Endometrium (tissue), 2 donors: ENCODE measurements at regions not wholly inside any gene's neighbourhood (a gene's known extent, or its start where the extent isn't known, plus 50 kb on each side); places are given as distances from the start of the nearest gene placed in this dataset.

ENCODE experiments used
- FAIRE-seq: peaks from 2 replicates; lab custom pipeline; 2012; peaks lifted over from hg19 to GRCh38; lab: Jason Lieb, UNC
- donor health status: control.
- donor health status: control.

DNA sequence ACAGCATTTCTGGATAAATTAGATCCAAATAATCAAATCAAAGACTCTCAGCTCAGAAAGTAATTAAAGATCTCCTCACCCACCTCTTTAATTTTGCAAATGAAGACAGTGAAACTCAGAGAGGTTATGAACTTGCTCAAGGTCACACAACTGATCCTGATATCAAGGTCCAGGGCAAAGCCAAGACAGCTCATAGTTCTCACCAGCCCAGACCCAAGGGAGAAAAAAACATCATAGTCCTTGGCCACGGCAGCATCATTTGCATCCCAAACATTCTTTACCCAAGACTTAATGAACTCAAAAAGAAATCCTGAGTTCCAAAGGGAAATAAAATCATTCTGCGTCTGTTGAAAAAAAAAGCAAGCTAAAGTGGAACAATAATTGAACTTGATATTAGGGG is 112.1 kb downstream of the DAD1 start:
- FAIRE-seq: no peak

DNA sequence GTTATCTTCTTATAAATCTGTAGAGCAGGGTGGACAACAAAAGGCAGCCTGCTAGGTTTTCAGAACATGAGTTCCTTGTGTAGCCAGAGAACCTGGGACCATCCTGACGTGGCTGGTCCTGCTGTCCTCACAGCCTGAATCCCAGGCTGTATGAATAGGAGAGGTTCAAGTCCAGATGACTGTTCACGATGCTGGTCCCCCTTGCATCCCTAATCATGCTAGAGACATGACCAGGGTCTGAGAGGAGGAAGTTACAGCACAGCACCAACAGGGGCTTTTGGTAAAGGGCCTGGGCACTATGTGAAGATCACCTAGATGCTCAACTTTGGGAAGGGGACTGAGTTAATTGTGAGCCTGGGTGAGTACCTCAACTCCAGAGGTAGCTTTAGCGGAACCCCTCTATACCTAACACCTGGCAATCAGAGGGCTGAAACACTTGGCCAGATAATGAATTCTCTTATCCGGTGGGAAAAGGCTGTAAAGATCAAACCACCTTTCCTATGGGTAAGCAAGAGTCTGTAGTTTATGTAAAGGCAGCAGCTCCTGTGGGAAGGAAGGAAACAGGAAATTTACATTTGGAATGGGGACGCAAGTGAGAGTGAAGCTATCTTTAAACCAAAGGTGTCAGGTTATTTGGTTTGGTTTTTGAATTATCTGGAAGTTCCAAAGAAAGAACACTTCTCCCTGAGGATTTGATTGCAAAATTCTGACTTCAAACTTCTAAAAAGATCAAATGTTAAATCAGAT is 112.8 kb downstream of the DAD1 start:
- no peak for FAIRE-seq

DNA sequence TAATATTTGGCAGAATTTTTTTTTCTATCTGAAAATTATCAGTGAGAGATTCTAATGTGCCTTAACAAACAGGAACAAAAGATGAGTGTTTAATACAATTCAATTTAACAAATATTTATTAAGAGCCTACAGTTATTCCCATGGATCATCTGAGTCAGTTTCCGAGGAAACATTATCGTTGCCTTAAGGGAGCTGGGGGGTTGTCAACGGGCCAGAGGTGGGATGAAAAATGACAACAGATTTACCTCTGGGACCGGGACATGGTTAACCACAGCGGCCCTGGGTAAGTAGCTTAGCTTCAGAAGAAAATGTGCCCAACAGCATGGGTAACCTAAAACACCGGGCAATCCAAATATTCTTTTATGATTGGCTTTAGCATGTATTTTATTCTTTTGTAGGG is 113.6 kb downstream of the DAD1 start:
- FAIRE-seq: no peak

DNA sequence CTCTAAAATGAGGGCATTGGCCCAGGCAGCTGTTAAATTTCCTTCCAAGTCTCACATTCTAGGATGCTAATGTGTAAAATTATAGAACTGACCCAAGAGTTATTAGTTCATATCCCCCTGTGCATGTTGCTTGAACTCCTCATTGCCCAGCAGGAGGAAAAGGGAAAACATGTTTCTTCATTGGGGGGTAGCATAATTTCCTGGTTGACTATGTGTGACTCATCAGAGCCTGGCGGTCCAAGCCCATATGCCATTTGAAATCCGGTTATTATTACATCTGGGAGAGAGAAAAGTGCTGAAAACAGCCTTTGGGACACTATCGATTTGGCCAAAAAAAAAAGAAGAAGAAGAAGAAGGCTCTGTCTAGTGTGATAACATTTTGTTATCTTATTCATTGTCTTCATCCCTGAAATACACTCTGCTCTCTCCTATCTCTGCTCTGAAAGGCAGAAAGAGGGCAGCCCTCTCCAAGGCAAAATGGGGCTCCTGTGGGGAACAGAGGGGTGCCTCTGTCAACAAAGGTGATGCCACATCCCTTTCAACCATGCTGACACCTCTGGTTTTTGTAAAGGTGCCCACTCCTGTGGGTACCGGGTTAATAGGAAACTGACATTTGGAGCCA is 114.2 kb downstream of the DAD1 start:
- no peak for FAIRE-seq

DNA sequence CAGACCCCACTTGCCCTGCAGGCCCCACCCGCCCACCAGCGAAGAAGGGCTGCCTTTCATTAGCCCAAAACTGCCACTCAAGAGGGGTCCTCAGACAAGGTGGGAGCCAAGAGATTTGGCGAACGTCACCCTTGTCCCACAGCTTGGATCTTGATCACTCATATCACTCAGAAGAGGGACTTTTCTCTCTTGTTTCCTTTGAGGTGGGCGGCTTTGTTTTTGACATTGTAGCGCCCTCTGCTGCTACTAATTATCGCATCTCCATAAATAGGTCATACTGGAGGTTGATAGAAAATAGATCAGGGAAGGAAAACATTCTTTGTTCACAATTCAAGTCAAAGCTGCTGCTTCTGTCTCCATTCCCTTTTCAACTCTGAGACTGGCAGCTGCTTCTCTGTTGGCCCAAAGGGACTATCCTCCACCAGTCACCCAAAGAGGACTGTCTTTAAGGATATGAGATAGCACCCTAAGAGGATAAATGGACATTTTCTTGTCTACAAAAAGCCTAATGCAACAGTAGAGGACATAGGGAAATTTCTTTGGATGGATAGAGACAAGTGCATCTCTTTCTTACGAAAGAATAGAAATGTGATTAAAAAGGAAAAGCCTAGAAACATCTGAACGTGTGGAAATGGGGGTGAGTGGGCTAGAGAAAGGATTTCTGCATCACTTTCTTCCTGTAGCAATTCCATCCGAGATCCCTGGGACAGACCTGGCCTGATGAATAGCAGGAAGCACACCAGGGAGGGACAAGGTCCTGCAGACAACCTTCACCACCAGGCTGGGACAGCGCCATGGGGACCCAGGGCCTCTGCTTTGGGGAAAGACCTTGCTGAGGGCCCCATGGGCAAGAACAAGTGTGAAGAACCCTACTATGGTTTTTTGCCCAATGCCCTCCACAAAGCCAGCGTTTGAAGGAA is 115.8 kb downstream of the DAD1 start:
- no peak for FAIRE-seq

DNA sequence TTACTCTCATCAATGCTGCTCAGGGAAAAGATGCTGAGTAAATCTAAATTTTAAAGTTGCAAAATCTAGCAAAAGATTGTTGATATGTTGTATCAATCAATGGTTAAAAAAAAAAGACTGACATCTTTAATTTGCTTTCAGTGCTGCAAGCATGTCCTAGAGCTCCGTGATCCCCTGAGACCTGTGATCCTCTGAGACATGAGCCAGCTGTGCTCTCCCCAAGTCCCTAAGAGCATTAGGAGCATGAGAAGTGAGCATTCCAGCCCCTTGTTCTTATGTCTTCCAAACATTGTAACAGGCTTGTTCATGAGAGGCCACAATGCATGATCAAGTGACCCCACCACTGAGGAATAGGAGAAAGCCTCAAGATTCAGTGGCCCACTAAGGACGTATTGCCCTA is 116.6 kb downstream of the DAD1 start:
- no peak for FAIRE-seq

DNA sequence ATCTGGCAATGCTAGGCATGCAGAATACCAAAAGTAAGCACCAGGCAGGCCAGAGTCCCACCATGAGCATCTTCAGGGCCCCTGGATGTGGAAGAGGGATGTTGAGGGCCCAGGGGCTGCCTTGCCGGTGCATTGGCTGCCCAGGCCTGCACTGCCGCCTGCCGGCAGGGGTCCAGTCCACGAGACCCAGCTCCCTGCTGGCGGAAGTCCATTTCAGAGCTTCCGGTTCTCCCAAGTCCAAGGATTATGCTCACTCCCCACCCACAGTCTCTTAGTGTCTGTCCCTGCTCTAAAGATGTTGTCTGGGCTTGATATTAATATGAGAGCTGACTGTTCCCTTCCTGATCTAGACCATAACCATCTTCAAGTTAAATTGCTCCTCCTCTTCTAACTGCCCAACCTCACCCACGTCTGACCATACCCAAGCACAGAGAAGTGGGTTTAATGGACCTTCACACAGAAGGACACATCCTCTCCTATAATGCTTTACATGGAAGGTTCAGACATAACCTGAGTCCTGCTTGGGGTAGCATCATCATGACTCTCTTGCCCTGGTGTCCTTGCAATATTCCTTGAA is 117.4 kb downstream of the DAD1 start:
- FAIRE-seq: no peak

DNA sequence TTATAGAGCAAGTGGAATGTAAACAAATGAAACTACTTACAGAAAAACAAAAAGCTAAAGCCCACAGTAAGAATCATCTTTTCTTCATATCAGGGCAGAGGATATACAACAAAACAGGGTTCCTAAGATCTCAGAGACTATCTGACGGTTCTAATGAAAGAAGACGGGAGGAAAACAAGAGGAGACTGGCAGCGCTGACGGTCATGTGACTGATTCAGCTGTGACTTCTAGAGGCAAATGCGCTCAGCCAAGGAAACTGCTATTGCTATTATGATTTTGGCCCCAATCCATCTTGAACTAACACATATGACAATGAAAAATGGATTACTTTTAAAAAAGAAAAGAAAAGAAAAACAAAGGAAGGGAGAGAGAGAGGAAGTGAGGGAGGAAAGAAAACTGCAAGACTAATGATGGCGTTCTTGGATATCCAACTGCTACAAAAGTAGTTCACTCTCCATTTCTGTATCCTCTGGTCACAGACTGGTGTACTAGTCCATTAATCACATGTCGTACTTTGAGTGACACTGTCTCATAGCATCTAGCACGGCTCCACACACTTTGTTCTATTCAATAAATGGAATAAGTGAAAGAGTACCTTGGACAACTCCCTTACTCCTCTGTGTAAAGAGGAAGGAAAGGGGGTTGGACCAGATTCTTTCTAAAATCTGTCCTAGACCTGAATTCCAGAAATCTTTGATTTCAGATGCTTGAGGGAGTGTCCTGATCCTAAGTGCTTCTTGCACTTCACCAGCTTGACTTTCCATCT is 119.3 kb downstream of the DAD1 start:
- no peak for FAIRE-seq

DNA sequence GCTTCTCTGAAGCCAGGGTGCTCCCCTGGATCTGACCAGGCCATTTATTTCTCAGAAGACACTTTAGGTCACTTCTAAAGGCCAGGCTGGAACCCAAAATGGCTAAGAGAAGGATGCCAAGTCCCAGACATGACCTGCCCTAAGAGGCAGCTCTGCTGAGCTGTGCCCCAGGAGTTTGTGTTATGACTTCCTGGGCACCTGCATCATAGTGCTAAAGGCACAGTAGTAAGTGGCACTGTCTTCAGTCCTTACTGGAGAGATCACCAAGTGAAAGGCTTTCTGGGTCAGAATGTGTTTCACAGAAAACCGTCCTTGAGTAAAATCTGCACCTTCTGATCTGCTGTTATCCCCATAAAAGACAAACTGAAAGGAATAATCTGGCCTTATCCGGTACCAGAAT is 120.2 kb downstream of the DAD1 start:
- FAIRE-seq: no peak

DNA sequence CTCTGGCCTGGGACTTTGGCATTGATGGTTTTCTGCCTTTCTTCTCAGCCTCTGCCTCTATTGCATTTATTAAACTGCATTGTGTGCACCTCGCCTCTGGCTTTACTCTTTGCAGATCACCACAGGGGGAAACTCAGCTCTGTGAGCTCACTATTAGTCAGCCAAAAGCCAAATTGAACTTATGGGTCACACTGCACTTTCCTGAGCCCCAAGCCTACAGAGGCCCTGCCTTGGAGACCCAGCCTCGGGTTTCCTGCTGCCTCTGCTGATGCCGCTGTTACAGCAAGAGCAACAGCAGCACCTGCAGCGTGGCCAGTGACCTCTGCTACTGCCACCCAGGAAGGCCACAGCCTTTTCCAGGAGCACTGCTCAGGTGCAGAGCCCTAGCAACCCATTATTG is 122.5 kb downstream of the DAD1 start:
- FAIRE-seq: no peak

DNA sequence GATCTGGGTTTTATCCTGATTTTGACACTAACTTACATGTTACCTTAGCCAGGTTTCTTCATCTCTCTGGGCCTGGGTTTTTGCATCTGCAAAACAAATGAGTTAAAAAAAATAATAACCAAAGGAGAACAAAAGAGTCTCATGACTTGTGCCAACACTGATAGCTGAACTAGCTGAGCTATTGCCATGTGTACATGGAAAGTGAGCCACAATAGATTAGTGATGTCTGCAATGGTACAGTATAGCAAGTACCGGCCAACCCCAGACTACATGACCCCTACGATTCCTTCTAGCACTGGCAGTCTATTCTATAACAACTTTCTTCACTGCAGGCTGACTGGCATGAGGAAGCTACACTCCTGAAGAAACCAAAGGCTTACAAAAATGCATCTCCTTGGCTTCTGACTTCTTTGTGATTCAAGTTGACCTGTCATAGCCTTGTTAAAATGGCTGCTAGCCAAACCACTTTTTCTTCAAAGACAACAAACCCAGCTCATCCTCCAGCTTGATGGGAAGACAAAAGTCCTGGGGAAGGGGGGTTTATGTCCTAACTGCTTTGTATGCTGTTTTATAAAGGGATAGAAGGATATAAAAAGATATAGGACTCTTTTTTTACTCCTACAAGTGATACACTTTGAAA is 123.7 kb downstream of the DAD1 start:
- no peak for FAIRE-seq

DNA sequence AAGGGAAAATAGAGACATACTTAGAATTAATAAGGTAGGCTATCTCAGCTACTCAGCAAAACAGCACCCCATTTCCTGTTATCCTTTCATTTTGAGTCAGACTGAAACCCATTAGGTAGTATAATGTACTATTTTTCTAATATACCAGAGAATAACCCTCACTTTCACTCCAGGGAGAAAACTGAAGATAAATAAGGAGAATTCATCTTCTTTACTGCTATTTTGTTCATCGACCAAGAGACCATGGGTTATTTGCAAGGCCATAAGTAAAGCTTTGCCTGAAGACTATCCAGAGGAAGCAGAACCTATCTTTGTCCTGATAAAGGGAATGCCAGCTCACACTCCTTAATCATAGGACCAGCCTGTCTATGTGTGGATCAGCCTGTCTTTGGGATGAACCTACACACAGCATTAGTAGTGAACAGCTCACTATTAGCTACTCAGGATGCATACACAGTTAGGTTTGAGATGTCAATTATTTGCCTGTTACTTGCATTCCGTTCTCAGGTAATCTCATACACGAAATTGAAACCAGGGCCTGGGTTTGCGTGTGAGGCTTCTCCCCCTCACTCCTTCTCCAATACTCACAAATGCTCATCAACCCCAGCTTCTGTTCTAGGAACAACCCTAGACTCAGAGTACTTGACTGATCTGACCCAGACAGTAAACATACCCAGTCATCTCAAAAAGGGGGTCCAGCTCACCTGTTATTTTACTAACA is 124.4 kb downstream of the DAD1 start:
- no peak for FAIRE-seq

DNA sequence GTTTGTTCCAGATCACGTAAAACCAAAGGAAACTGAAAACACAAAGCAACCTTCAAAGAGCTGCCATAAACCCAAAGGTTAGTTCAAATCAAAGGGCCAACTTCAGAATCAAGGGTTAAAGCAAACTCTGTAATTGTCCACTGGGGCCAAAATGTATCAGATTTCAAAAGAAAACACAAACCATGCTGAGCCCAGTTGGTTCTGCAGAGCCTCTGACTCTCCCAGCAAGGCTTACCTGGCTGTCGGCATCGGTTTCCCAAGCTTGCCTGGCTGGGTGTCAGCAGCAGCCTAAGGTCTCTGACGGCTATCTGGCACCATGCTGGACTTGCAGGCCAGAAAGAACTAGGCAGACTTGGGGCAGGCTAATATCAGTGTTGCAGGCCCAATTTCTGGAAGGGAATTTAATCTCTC is 125.3 kb downstream of the DAD1 start:
- no peak for FAIRE-seq

DNA sequence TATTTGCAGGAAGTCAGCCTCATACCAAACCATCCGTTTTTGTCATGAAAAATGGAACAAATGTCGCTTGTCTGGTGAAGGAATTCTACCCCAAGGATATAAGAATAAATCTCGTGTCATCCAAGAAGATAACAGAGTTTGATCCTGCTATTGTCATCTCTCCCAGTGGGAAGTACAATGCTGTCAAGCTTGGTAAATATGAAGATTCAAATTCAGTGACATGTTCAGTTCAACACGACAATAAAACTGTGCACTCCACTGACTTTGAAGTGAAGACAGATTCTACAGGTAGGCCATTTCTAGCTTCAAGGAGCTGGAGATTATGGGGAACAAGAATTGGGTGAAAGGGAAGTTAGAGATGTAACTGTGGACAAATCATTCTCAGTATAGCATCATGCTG is 126.1 kb downstream of the DAD1 start:
- no peak for FAIRE-seq

DNA sequence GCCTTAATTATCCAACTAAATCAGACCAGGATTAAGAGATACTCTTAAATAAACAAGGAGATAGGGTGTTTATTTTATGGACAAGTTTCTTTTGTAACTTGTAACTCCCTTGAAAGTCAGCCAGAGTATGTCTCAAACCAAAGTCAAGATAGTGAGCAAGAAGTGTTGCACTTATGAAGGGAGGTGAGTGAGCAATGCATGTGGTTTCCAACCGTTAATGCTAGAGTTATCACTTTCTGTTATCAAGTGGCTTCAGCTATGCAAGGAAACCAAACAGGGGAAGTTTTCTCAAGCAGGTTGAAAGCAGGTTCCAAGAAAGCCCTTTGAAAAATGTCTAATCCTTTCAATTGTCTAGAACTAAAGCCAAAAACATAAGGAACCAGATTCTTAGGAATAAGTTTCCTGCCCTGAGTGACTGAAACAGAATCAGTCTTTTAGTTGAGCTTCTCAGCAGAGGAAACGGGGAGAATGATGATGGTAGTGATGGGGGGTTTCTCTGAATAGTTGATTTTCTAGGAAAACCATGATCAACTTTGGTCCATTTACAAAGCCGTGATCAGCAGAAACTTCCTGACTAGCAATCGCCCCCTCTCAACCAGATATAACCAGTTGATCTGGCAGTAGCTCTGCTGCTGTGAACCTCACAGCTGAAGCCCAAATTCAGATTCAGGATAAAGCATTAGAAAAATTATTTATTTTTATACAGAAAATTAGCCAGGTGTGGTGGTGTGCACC is 128.4 kb downstream of the DAD1 start:
- no peak for FAIRE-seq

DNA sequence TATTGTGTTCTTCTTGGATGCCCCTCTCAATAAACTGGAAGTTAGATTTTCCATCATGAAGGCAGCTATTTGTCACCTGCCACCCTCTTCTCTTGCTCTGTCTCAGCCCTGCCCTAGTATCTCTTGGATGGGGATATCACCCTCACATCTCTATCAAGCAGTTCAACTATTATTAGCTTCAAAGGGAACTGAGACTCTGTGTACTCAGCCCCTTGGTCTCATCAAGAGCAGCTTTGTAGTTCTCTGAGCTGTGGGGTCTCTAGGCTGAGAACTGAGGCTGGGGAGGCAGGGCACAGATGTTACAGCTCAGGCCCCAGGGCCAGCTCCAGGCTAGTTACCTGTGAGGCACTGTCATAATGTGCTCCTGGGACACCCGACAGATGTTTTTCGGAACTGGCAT is 130.3 kb downstream of the DAD1 start:
- no peak for FAIRE-seq

DNA sequence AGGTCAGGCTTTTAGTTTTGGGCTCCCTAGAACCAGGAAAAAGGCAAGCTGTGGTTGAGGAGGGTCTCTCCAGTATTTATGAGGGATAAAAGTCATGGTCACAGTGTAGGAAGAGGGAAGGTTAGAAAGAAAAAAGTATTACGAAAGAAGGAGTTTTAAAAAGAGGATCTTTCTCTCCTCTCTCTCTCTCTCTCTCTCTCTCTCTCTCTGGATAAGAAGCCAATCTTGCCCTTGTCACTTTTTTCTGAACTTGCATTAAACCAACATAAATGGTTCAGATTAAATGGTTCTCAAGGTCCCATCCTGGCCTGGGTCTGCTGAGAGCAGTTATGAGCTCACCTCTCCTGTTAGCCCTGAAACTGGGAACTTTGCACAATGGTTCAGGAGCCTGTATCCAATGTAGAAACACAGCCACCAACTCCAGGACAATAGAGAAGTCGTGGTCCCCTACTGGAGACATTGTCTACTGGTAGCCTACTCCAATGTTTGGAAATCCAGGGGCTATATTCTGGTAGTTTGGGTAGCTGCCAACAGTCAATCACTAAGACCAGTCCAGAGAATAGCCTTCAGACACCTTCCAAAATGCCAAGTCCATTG is 131.9 kb downstream of the DAD1 start:
- FAIRE-seq: no peak

DNA sequence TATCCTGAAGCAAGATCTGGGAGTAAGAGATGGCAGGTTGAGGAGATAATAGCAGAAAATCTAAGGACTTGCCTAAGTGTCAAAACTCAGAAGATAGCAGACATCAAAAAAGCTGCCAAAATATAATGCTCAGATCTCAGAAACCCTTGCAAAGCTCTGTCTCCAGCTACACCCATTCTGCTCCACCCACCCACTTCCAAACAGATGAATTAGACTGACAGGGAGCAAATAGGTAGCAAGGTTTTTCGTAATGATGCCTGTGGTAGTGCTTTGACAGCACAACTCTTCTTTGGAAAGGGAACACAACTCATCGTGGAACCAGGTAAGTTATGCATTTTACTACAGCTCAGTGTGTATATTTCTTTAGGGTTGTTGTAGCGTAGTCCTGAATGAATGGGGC is 132.6 kb downstream of the DAD1 start:
- FAIRE-seq: no peak

DNA sequence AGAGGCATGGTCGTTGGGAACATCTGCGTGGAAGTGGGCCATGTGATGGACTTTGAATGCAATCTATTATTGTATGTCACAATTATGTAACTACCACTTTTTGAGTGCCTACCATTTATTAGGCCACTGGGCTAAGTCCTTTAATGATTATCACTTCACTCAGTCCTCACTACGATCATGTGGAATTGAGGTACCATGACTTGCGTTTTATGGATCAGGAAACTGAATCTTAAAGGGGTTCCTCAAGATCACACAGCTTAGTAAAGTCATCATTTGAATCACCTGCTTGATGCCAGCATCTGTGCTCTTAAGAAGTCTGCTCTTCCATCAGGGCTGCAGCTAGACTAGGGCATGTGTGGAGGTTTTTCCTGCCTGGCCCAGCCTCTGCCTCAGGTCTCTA is 136.7 kb downstream of the DAD1 start:
- no peak for FAIRE-seq

DNA sequence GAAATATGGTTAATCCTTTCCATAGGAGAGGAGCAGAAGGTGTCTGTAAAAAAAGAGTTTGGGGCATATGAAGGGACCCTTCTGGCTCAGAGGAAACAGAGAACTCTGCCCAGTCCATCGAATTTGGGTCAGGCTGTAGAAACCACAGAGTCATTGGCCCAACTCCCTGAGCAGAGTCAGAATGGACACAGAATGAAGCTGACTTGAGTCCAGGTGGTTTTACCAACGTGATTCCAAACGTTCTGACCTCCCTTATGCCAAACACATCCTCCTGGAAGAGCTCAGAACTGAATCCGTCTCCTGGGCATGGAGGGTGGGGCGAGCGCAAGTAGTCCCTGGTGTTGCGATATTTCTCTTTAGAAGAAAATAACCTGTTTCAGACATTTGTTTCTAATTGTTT is 138.8 kb downstream of the DAD1 start:
- no peak for FAIRE-seq
